Neutrophil (primary cell): ENCODE measurements at regions not wholly inside any gene's neighbourhood (a gene's known extent, or its start where the extent isn't known, plus 50 kb on each side); places are given as distances from the start of the nearest gene placed in this dataset.

Source experiments
- H3K27ac ChIP-seq: fragments of 200-600 bp; sonication (generic); 2 replicates; pipeline ENCODE4 v1.5.1; 2016; ENCODE audit warnings: mild to moderate bottlenecking, moderate library complexity
- H3K27me3 ChIP-seq: fragments of 200-600 bp; sonication (generic); 2 replicates; pipeline ENCODE4 v1.6.0; 2016; ENCODE audit warnings: mild to moderate bottlenecking
- H3K36me3 ChIP-seq: fragments of 200-600 bp; sonication (generic); 2 replicates; pipeline ENCODE4 v1.5.1; 2017
- H3K4me1 ChIP-seq, 2 experiments: fragments of 200-600 bp in 1 of 2; sonication (generic) in 1 of 2; 1 replicate in 1 of 2; 2 replicates in 1 of 2; pipeline versions ENCODE4 v1.5.1 to v1.6.1; 2013 to 2016; ENCODE audit warnings: low read depth in 1 of 2, low read length in 1 of 2, mild to moderate bottlenecking in 1 of 2, moderate library complexity in 1 of 2; ENCODE audit not compliant: control insufficient read depth in 1 of 2, insufficient read depth in 1 of 2
- H3K4me3 ChIP-seq, 2 experiments: fragments of 200-600 bp in 1 of 2; sonication (generic) in 1 of 2; 1 replicate in 1 of 2; 2 replicates in 1 of 2; pipeline ENCODE4 v1.5.1; 2013 to 2016; ENCODE audit warnings: low read depth in 1 of 2, low read length in 1 of 2, mild to moderate bottlenecking in 1 of 2, moderate library complexity in 1 of 2
- H3K9me3 ChIP-seq: fragments of 200-600 bp; sonication (generic); 2 replicates; pipeline ENCODE4 v1.5.1; 2016
- TF ChIP-seq, protein P1 (sequence below): fragments of 200-600 bp; sonication (generic); IDR thresholded peaks from 2 replicates; pipeline ENCODE4 v1.5.1; 2016; ENCODE audit warnings: antibody characterized with exemption

DNA sequence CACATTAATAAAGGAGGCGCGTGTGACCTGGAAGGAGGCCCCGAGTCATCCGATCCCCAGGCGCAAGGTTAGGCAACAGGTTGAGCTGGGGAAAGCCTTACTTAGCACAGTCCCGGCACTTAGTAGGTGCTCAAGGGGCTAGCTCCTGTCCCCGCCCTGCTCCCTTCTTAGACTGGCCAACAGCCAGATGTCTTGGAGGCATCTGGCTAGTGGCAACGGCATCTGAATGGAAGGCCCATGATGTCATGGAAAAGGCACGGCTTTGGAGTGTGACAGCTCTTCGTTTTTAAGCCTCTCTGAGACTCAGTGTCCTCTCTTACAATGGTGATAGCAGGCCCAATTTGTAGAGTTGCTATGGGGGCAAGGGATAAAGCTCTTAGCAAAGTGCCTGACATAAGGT lies 258.3 kb downstream of the CYRIA start:
- H3K27me3 ChIP-seq: no peaks in the 10 kb centered on the region
- no peaks in the 10 kb centered on the region for H3K4me1 ChIP-seq
- TF ChIP-seq, protein P1, sequence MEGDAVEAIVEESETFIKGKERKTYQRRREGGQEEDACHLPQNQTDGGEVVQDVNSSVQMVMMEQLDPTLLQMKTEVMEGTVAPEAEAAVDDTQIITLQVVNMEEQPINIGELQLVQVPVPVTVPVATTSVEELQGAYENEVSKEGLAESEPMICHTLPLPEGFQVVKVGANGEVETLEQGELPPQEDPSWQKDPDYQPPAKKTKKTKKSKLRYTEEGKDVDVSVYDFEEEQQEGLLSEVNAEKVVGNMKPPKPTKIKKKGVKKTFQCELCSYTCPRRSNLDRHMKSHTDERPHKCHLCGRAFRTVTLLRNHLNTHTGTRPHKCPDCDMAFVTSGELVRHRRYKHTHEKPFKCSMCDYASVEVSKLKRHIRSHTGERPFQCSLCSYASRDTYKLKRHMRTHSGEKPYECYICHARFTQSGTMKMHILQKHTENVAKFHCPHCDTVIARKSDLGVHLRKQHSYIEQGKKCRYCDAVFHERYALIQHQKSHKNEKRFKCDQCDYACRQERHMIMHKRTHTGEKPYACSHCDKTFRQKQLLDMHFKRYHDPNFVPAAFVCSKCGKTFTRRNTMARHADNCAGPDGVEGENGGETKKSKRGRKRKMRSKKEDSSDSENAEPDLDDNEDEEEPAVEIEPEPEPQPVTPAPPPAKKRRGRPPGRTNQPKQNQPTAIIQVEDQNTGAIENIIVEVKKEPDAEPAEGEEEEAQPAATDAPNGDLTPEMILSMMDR: no peak
- H3K36me3 ChIP-seq: no peaks in the 10 kb centered on the region
- no peaks in the 10 kb centered on the region for H3K9me3 ChIP-seq
- H3K4me3 ChIP-seq: no peak overlapping the region
- H3K27ac ChIP-seq: no peak overlapping the region

DNA sequence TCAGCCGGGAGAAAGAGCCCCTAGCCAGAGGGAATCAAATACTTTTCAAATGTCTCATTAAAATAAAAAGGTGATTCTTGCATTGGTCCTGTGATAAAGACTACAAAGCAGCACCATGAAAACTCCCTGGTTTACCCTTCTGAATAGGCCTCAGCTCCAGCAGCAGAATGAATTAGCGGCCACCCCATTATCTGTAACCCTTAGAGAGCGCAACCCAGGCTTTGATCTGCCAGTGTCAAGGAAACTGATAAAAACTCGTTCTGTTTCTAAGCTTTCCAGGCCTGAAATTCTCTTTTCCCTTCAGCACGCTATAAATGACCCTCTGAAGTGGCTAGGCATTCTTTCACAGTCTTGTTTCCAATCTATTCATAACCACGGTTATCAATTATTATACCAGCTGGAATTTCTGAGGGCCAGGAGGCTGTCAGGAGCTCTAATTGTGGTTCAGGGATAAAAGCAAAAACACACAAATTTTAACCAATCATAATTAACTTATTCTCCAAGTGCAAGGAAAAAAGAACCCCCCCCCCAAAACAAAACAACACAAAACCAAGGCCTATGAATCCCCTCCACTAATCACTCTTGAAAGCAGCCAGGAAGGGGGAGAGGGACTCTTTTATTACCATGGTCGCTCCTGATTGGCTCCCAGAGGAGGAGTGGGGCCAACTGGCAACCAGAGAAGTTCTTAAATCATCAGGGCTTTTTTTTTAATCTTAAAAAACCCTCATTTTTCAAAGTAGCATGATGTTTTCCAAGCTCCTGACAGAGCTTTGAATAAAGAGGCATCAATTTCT lies 258.9 kb downstream of the CYRIA start:
- TF ChIP-seq, protein P1: no peak

GRCh38 chr2:16405551-16405950 lies 260.1 kb downstream of the CYRIA start:
- Histone ChIP-seq H3K36me3 (no peaks in the 10 kb centered on the region), H3K27ac (no peak overlapping the region), H3K9me3 (no peaks in the 10 kb centered on the region), H3K27me3 (no peaks in the 10 kb centered on the region), H3K4me3 (no peak overlapping the region), H3K4me1 (no peaks in the 10 kb centered on the region)
- TF ChIP-seq, protein P1: no peak

More for the DNA sequence above, 258.9 kb downstream of the CYRIA start:
- Histone ChIP-seq H3K4me1 (no peaks in the 10 kb centered on the region), H3K9me3 (no peaks in the 10 kb centered on the region), H3K36me3 (no peaks in the 10 kb centered on the region), H3K4me3 (no peak overlapping the region), H3K27ac (no peak overlapping the region), H3K27me3 (no peaks in the 10 kb centered on the region)

GRCh38 chr2:16404551-16405300 lies 260.9 kb downstream of the CYRIA start:
- H3K27me3 ChIP-seq: no peaks in the 10 kb centered on the region
- H3K4me3 ChIP-seq: no peak overlapping the region
- H3K9me3 ChIP-seq: no peaks in the 10 kb centered on the region
- H3K27ac ChIP-seq: no peak overlapping the region
- TF ChIP-seq, protein P1: no peak
- no peaks in the 10 kb centered on the region for H3K4me1 ChIP-seq
- H3K36me3 ChIP-seq: no peaks in the 10 kb centered on the region

DNA sequence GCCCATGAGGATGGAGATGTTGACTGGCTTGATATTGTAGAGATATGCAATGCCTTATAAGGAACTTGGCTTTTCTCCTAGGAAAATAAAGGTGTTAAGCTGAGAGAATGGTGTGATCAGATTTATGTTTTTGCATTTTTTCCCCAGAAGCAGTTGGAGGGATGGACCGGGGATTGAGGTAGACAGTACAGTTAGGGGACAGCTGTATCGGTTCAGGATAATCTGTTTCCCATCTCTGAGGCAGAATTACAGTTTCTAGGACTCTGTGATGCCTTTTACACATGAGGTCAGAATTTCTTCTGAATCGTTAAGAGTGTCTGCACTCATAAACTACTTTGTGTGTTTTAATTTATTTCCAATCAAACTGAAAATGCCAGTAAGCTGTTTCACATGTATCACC lies 261.5 kb downstream of the CYRIA start:
- H3K9me3 ChIP-seq: no peaks in the 10 kb centered on the region
- H3K36me3 ChIP-seq: no peaks in the 10 kb centered on the region
- no peaks in the 10 kb centered on the region for H3K27me3 ChIP-seq
- H3K4me1 ChIP-seq: no peaks in the 10 kb centered on the region
- TF ChIP-seq, protein P1: no peak
- H3K4me3 ChIP-seq: no peak overlapping the region
- H3K27ac ChIP-seq: no peak overlapping the region
